ENCODE measurements at regions not wholly inside any gene's neighbourhood (a gene's known extent, or its start where the extent isn't known, plus 50 kb on each side); places are given as distances from the start of the nearest gene placed in this dataset.

DNA sequence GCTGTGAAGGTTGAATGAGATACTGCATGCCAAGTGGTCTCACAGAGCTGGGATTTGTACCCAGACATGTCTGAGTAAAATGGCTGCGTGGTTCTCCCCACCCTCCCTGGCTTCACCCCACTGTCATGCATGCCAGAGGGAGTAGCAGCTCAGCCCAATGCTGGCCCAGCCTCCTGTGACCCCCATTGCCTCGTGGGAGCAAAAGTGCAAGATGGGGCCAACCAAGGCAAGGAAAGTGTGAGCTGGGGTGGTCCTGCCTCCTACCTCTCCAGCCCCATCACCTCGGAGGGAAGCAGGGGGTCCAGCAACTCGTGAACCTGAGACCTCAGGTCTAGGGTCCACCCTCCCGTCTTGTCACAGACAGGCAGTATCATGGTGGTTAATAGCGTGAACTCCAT lies 209.8 kb upstream of the GRIK3 start:
- DNase-seq = no peak
- no peak overlapping the region for H3K4me3 Mint-ChIP-seq
- no peaks in the 10 kb centered on the region for H3K36me3 Mint-ChIP-seq
- no peaks in the 10 kb centered on the region for H3K4me1 Mint-ChIP-seq
- no peak overlapping the region for H3K27ac Mint-ChIP-seq
- H3K27me3 Mint-ChIP-seq (ENCODE audit: low read depth in 3 of 3) = peaks cover 7 to 12% (median 12%) of the 10 kb centered on the region in 3 donors
- no peaks in the 10 kb centered on the region for H3K9me3 Mint-ChIP-seq

DNA sequence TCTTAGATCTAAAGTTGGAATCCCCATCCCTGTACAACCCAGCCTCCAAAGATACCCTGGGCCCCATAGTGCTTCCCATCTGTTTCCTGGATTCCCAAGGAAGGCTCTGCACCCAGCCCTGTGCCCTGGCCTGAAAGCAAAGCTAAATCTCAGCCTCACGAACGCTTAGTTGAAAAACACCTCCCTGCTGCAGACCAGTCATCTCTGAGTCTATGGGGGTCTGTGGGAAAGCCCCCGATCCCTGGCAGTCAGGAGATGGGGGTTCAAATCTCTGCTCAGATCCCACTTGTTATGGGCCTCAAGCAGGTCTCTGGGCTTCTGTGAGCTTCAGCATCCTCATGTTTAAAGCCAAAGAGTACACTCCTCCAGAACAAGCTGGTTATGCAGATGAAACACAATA lies 210.5 kb upstream of the GRIK3 start:
- Mint-ChIP-seq H3K36me3 (no peaks in the 10 kb centered on the region), H3K4me3 (no peak overlapping the region), H3K4me1 (no peaks in the 10 kb centered on the region), H3K27me3 (ENCODE audit: low read depth in 3 of 3) (peaks cover 7 to 14% (median 12%) of the 10 kb centered on the region in 3 donors), H3K9me3 (no peaks in the 10 kb centered on the region), H3K27ac (no peak overlapping the region)
- DNase-seq = no peak

DNA sequence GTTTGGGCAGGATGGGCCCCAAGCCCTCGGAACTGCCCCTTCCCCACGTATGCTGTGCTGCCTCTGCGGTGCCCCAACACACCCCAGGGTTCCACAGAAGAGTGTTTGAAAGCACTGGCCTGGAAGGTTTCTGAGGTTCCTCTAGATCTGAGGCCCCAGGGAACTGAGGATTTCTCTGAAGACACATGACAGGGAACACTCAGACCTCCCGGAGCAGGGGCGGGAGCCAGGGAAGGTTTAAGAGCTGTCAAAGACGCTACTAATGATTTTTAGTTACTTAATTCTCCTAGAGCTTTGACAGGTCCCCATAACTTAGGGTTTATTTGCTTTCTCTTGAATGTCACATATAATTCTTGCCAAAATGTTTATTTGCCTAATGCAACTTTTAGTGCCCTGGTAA lies 212.3 kb upstream of the GRIK3 start:
- no peak for DNase-seq
- Mint-ChIP-seq H3K27me3 (ENCODE audit: low read depth in 3 of 3) (peaks cover 5 to 18% (median 7%) of the 10 kb centered on the region in 3 donors), H3K36me3 (no peaks in the 10 kb centered on the region), H3K27ac (no peak overlapping the region), H3K9me3 (no peaks in the 10 kb centered on the region), H3K4me3 (no peak overlapping the region), H3K4me1 (no peaks in the 10 kb centered on the region)

DNA sequence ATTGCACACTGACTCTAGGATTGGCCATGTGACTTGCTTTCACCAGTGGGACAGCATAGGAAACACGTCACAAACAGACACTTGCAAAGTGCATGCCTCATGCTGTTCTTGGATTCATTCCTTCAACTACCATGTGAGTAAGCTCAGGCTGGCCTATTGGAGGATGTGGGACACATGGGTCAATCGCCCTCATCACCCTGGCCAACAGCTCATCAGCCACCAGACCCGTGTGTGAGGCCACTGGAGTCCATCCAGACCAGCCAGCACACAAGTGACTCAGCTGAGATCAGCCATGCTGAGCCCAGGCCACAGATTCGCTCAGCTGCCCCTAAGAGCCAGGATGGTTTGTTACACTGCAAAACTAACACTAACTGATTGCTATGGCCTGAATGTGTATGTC lies 216.1 kb upstream of the GRIK3 start:
- H3K27me3 Mint-ChIP-seq (ENCODE audit: low read depth in 3 of 3) = peaks cover 7 to 18% (median 14%) of the 10 kb centered on the region in 3 donors
- no peaks in the 10 kb centered on the region for H3K9me3 Mint-ChIP-seq
- no peak overlapping the region for H3K27ac Mint-ChIP-seq
- H3K4me3 Mint-ChIP-seq = no peak overlapping the region
- no peaks in the 10 kb centered on the region for H3K36me3 Mint-ChIP-seq
- no peaks in the 10 kb centered on the region for H3K4me1 Mint-ChIP-seq
- no peak for DNase-seq

DNA sequence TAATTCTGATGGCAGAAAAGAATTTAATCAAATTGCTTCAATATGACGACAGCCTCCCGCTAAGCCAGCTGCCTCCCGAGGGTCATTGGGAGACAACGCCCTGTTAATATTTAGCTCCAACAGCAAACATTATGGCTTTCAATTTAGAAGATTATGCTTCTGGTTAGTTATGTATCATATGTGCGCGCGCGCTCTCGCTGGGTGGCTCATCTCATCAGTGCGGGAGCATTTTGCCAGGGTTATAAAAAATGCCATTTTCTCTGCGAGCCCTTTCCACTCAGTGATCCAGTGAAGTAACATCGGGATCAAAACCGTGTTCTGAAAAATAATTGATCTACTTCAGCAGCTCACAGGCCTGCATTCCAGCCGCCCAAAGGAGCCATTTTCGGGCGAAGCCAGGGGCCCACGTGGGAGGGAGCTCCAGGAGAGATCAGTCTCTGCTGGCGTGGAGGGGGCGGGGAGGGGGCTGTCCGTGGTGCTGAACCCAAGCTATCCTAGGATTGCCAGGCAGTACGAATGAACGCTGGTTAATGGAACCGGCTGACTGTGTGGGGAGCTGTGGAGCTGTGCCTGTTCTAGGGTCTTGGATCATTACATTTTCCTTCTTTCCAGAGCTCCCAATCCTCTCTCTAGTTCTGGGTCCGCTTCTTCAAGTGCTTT lies 219.1 kb upstream of the ZC3H12A start:
- Mint-ChIP-seq H3K4me1 (no peaks in the 10 kb centered on the region), H3K9me3 (no peaks in the 10 kb centered on the region), H3K4me3 (no peak overlapping the region), H3K36me3 (no peaks in the 10 kb centered on the region), H3K27me3 (ENCODE audit: low read depth in 3 of 3) (peaks cover 10 to 23% (median 11%) of the 10 kb centered on the region in 3 donors), H3K27ac (no peak overlapping the region)
- DNase-seq = no peak

DNA sequence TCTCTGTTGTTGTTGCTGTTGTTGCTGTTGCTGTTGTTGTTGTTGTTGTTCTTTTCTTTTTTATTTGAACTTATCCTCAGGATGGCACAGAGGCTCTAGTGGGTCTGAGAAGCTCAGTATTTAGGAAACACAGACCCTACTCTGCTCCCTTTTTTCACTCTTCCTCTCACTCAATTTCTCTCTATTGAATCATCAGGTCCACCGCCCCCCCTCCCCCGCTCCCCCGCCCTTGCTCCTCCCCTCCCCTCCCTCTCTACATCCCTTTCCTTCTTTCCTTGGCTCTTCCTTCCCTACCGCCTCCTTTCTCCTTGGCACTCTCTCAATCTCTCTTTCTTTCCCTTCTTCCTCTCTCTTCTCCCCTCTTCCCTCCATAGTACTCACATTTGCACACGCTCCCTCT lies 218.5 kb upstream of the ZC3H12A start:
- H3K9me3 Mint-ChIP-seq = no peaks in the 10 kb centered on the region
- H3K4me1 Mint-ChIP-seq = no peaks in the 10 kb centered on the region
- H3K4me3 Mint-ChIP-seq = no peak overlapping the region
- H3K36me3 Mint-ChIP-seq = no peaks in the 10 kb centered on the region
- no peak overlapping the region for H3K27ac Mint-ChIP-seq
- H3K27me3 Mint-ChIP-seq (ENCODE audit: low read depth in 3 of 3) = peaks cover 8 to 23% (median 10%) of the 10 kb centered on the region in 3 donors
- no peak for DNase-seq

DNA sequence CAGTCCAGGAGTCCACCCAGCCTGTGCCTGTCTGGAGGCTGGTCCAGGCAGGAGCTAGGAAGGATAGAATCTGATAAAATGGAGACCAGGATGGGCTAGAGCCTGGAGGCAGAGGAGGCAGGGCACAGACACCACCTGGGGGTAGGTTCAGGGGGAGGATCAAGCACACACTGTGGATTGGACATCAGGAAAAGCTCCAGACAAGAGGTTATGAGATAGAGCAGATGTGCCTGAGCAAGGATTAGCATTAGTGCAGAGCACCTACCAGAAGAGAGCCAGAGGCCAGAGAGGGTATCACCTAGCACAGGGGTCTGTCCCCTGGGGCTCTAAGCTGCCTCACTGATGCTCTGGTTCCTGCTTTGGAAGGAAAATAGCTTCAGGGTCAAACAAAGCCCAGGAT lies 216.7 kb upstream of the ZC3H12A start:
- Mint-ChIP-seq H3K27ac (no peak overlapping the region), H3K9me3 (no peaks in the 10 kb centered on the region), H3K36me3 (no peaks in the 10 kb centered on the region), H3K27me3 (ENCODE audit: low read depth in 3 of 3) (peaks cover 8 to 23% (median 8%) of the 10 kb centered on the region in 3 donors), H3K4me1 (no peaks in the 10 kb centered on the region), H3K4me3 (no peak overlapping the region)
- DNase-seq = no peak

DNA sequence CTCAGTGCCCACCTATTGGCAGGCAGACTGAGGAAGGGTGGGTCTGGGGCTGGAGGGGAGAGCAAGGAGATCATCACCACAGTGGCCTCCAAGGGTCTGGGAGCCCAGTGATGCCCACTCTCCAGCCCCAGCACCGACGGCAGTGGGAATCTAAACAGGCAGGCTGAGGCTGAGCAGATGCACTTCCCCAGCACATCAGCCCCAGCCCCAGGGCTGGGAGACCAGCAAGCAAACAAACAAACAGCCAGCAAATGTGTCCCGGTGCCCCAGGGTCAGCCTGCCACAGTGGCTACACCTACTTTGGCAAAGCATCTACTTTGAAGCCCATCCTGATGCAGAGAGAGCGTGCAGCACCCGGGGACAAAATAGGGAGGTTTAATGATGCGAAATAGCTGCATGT lies 216.3 kb upstream of the ZC3H12A start:
- DNase-seq = no peak
- H3K27me3 Mint-ChIP-seq (ENCODE audit: low read depth in 3 of 3) = peaks cover 8 to 23% (median 8%) of the 10 kb centered on the region in 3 donors
- no peaks in the 10 kb centered on the region for H3K9me3 Mint-ChIP-seq
- H3K36me3 Mint-ChIP-seq = no peaks in the 10 kb centered on the region
- H3K4me1 Mint-ChIP-seq = no peaks in the 10 kb centered on the region
- H3K4me3 Mint-ChIP-seq = no peak overlapping the region
- H3K27ac Mint-ChIP-seq = no peak overlapping the region

DNA sequence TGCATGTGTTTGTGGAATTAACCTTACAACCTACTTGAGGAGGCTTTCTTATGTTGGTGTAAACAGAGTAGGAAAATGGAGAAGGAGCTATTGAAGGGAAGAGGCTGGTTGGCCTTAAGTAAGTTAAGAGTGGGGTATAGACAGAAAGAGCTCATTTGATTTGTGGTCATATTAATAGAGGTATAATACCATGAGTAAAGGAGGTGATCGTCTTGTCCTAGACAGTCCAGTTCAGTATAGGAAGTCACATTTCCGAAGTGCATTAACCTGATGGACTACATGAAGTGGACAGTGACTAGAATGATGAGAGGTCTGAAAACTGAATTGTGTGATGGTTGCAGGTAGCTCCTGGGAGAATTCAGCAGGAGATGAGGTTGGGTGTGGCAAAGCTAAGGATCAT lies 215.4 kb upstream of the ZC3H12A start:
- H3K36me3 Mint-ChIP-seq = no peaks in the 10 kb centered on the region
- no peak for DNase-seq
- no peaks in the 10 kb centered on the region for H3K9me3 Mint-ChIP-seq
- no peak overlapping the region for H3K4me3 Mint-ChIP-seq
- H3K27ac Mint-ChIP-seq = no peak overlapping the region
- H3K27me3 Mint-ChIP-seq (ENCODE audit: low read depth in 3 of 3) = peaks cover 8 to 20% (median 8%) of the 10 kb centered on the region in 3 donors
- no peaks in the 10 kb centered on the region for H3K4me1 Mint-ChIP-seq

DNA sequence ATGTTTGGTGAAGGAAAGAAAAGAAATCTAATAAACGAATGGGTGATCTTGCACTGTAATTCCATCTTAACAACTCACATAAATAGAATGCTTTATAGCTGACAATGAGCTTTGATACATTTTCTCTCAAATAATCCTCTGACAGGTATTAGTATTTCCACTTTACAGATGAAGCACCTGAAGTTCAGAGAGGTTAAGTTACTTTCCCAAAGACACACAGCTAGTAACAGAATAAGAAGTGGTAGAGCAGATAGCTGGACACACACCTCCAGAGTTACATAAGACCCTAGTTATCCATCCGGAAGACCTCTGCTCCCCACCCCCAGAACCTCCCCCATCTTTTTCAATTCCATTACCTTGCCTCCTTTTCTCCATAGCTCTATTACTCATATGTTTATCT lies 213.3 kb upstream of the ZC3H12A start:
- H3K36me3 Mint-ChIP-seq = no peaks in the 10 kb centered on the region
- no peak overlapping the region for H3K4me3 Mint-ChIP-seq
- DNase-seq = no peak
- H3K4me1 Mint-ChIP-seq = no peaks in the 10 kb centered on the region
- H3K27me3 Mint-ChIP-seq (ENCODE audit: low read depth in 3 of 3) = peaks cover 8 to 11% (median 9%) of the 10 kb centered on the region in 3 donors
- H3K27ac Mint-ChIP-seq = no peak overlapping the region
- H3K9me3 Mint-ChIP-seq = no peaks in the 10 kb centered on the region

DNA sequence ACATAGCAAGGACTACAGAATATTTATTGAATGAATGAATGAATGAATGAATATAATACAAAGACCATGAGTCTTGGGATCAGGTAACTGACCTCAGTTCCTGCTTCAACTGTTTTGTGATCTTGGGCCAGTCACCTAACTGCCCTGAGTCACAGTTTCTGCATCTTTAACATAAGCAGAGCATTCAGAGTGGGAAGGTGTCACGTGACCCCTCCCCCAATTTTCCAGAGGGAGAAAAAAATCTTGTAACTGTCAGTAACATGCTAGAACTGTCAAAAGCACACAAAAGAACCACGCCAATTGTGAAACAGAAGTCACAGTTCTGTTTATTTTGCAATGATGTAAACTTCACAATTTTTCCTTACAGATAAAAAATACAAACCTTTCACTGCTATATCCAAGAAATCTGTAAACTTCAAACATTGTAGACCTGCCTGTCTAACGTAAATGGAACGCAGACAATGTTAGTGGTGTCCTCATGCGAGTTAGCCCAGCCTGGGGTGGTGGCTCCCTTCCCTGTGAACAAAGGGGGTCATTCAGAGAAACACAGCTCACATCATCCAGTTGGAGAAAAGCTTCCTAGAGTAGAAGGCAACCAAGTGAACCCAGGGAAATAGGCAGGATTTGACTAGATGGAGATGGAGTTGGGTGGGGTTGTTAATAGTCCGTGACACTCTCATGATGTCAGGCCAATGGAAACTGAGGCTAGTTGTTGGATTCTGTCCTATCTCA lies 211.8 kb upstream of the ZC3H12A start:
- peaks cover 2 to 9% (median 7%) of the 10 kb centered on the region in 3 donors for H3K27me3 Mint-ChIP-seq (ENCODE audit: low read depth in 3 of 3)
- no peak overlapping the region for H3K27ac Mint-ChIP-seq
- no peaks in the 10 kb centered on the region for H3K4me1 Mint-ChIP-seq

DNA sequence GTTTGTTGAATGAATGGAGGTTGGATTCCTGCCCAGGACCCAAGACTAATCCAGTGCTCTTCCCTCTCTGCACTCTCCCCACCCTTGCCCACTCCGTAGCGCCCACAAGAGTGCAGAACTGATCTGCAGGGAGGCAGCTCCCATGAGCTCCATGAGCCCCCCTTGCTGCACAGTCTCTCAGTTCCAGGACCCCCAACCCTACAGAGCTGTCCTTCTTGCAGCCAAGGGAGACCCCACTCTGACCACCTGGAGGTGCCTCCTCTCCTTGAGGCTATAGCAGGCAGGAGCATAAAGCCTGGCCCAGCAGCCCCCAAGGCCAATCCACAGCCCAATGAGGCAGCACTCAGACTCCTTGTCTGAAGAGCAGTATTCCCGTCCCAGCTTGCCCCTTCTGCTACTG lies 209.2 kb upstream of the ZC3H12A start:
- no peak for DNase-seq

More for the DNA sequence above, 211.8 kb upstream of the ZC3H12A start:
- Mint-ChIP-seq H3K4me3 (no peak overlapping the region), H3K36me3 (no peaks in the 10 kb centered on the region), H3K9me3 (no peaks in the 10 kb centered on the region)
- no peak for DNase-seq

DNA sequence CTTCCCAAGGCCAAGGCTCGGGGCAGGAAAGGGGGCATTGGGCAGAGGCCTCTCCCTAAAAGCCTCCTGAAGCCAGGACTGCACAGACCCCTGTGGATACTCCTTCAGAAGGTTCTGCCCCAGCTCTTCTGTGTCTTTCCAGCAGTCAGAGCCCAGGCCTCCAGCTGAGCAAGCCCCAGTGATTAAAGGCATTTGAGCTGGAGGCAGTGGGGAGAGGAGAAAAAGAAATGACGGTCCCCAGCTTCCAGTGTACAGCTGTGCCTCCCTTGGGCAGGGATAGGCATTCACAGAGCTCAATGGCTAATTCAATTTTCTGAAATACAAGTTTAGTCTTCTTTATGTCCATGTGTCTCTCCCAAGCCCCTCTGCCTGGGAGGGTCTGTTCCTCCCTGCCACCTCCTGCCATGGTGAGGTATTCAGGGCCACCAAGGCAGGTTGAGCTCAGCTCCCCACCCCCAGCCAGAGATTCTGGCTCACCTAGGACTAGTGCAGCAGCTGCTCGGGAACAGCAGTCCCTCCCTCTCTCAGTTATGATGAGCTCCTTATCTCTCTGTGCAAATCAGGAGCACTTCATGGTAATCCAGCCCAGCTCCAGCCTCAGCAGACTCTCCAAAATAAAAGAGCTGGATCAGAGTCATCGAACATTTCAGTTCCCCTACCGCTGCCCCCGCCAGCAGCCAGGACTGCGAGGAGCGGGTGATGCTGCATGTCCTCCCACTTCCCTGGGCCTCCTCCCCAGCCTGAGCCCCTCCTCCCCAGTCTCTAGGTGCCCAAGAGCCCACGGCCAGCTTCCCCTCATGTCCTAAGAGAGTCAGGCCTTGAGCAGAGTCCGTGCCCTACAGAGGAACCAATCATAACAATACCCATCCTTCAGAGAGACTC lies 208.4 kb upstream of the ZC3H12A start:
- peaks cover 4 to 6% (median 5%) of the 10 kb centered on the region in 3 donors for H3K27me3 Mint-ChIP-seq (ENCODE audit: low read depth in 3 of 3)
- H3K36me3 Mint-ChIP-seq = no peaks in the 10 kb centered on the region
- no peak for DNase-seq
- no peak overlapping the region for H3K27ac Mint-ChIP-seq
- no peak overlapping the region for H3K4me3 Mint-ChIP-seq
- H3K4me1 Mint-ChIP-seq = no peaks in the 10 kb centered on the region
- H3K9me3 Mint-ChIP-seq = no peaks in the 10 kb centered on the region

More for the DNA sequence above, 209.2 kb upstream of the ZC3H12A start:
- Mint-ChIP-seq H3K27me3 (ENCODE audit: low read depth in 3 of 3) (peaks cover 4 to 6% (median 5%) of the 10 kb centered on the region in 3 donors), H3K27ac (no peak overlapping the region), H3K9me3 (no peaks in the 10 kb centered on the region), H3K4me1 (no peaks in the 10 kb centered on the region), H3K36me3 (no peaks in the 10 kb centered on the region), H3K4me3 (no peak overlapping the region)

All from immature natural killer cell (primary cell).